ENCODE measurements at regions not wholly inside any gene's neighbourhood (a gene's known extent, or its start where the extent isn't known, plus 50 kb on each side); places are given as distances from the start of the nearest gene placed in this dataset.
A peak's percentile ranks its signal among the peaks of the same experiment; 100 is the strongest.
"Not testable (repeated sequence)": the region's sequence is repeated elsewhere in the genome, so short reads cannot be mapped to it uniquely, and the experiment has no call there.

- DNase-seq: no peak
Measured at GRCh38 chr3:166435469-166436057, 598.3 kb upstream of the BCHE start.

DNA sequence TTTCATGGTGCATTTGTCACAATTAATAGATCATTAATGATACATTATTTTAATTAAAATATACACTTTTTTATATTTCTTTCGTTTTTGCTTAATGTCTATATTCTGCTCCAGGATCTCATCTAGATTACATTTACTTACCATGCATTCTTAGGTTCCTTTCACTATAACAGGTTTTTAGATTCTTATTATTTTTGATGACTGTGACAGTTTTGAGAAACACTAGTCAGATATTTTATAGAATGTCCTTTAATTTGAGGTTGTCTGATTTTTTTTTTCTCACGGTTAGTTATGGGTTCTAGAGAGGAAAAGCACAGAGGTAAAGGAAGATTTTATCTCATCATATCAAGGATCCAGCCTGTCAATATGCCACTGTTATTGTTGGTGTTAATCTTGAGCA, 595.8 kb upstream of the BCHE start:
- no peak for DNase-seq

- DNase-seq: peak; percentile 1
Measured at GRCh38 chr3:166425900-166426611, 588.8 kb upstream of the BCHE start.

DNA sequence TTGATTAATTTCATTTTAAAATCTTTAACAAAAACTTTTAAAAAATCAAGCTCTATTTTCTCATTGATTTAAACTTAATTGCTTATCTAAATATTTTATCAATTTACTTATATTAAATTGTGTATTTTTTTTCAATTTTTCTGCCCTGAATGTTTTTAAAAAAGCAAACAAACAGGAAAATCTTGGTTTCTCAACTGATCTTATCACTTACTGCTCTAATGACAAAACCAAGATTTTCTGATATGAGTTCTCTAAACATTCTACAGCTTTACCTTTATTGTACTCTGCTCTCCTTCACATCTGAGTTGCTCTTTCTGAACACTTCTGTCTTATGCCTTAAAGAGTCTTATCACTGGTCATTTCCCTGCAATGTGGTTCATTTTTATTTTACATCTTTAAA, 587.8 kb upstream of the BCHE start:
- DNase-seq: no peak

DNA sequence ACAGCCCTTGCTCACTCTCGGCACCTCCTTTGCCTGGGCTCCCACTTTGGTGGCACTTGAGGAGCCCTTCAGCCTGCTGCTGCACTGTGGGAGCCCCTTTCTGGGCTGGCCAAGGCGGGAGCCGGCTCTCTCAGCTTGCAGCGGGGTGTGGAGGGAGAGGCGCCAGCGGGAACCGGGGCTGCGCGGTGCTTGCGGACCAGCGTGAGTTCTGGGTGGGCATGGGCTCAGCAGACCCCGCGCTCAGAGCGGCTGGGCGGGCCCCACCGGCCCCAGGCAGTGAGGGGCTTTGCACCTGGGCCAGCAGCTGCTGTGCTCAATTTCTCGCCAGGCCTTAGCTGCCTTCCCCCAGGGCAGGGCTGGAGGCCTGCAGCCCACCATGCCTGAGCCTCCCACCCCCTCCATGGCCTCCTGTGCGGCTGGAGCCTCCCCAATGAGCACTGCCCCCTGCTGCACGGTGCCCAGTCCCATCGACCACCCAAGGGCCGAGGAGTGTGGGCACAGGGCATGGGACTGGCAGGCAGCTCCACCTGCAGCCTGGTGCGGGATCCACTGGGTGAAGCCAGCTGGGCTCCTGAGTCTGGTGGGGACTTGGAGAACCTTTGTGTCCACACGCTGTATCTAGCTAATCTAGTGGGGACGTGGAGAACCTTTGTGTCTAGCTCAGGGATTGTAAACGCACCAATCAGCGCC, 586.7 kb upstream of the BCHE start:
- DNase-seq: not testable (repeated sequence)

- no peak for DNase-seq
Measured at GRCh38 chr3:166422556-166422955, 585.3 kb upstream of the BCHE start.

DNA sequence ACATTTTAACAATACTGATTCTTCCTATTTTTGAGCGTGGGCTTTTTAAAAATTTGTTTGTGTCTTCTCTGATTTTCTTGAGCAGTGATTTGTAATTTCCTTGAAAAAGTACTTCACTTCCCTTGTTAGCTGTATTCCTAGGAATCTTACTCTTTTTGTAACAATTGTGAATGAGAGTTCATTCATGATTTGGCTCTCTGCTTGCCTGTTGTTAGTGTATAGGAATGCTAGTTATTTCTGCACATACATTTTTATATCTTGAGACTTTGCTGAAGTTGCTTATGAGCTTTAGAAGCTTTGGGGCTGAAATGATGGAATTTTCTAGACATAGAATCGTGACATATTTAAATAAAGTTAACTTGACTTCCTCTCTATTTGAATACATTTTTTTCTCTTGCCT, 582.8 kb upstream of the BCHE start:
- DNase-seq: no peak

- DNase-seq: no peak
Measured at GRCh38 chr3:166405896-166406295, 568.7 kb upstream of the BCHE start.

DNA sequence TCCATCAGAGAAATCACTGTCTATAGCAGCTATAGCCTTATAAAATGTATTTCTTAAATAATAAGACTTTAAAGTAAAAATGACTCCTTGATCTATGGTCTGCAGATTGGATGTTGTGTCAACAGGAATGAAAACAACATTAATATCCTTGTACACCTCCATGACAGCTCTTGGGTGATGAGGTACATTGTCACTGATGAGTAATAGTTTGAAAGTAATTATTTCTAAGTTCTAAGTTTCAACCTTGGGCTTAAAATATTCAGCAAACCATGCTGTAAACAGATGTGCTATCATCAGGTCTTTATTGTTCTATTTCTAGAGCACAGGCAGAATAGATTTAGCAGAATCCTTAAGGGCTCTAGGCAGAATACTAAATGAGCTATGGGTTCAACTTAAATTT, 568.2 kb upstream of the BCHE start:
- DNase-seq: no peak

DNA sequence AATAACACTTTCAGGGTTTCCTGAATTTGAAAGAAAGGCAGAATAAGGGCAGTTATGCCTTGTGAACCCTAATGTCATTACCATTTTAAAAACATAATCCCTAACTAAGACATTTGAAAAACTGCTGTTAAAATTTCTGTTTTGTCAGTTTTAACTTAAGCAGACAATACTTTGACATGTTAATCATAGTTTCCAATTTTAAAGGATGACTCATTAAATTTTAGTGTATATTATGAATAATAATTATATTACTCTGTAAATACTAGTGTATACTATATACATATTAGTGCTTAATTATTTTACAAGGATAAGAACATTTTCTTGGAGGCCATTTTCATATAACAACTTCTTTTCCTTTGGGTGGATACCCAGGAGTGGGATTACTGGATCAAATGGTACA, 553.1 kb upstream of the BCHE start:
- DNase-seq: no peak

DNA sequence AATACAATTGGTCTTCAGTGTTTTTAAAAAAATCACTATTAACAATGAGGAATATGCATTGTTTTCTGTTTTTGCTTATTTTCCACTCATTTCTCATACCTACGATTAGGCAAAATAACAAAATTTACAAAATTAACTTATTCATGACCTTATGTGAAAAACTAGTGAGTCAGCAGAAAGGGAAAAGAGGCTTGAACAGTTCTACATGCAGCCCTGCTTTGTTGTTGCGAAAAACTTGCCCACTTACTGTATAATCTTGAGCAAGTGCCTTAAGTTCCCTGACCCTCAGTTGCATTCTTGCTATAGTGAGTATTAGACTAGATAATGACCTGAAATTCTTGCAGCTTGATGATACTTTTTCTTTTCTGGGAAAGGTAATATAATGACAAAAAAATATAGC, 551.1 kb upstream of the BCHE start:
- no peak for DNase-seq

- DNase-seq: no peak
Measured at GRCh38 chr3:166372571-166373106, 535.4 kb upstream of the BCHE start.

- DNase-seq: no peak
Measured at GRCh38 chr3:166367947-166368533, 530.8 kb upstream of the BCHE start.

DNA sequence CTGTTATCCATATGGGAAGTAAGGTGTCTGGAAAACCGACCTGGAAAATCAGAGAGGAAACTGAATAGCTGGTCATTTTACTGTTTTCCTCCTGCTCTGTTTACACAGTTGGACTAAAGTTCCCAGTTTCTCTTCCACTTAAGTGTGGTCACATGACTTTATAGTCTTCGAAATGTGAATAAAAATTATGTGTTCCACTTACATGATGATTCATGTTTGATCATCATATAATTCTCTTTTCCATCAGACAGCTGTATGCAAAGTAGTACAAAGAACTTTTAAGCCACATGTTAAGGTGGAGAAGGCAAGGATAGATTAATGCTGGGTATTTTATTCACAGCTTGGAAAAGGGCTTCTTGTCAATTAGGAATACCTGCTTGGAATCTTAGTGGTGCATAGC, 525.5 kb upstream of the BCHE start:
- DNase-seq: no peak

DNA sequence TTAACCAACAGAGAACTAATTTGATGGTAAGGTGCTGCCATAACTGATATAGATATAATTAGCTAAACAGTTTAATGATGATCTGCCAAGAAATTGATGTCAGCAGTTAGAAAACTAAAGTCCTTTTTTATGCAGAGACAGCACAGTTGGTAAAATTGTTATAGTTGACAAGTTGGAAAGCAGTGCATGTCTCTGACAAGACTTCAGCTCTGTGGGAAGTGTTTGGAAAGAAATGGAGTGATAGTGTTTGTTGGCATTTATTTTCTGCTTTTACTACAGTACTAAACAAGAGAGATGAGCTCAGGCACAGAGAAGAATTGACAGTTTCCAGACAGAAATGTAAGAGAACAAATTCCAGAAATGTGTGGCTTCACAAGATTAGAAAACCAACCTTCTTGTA, 523.5 kb upstream of the BCHE start:
- DNase-seq: no peak

DNA sequence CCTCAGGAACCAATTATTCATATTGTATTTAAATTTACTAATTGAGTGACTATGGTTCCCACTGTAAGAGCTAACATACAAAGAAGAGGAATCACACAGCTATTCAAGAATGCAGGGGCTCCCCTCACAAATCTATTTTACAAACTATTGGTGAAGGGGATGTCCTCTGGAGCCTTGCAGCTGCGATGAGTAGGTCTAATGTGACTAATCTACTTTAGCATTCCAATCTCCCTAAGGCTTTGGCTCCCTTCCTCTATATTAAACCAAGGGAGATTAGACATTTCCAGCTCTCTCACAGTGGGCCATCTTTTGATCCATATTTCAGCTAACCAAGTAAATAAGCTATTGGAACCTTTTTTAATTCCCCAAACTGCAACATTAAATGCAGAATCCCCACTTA, 514.2 kb upstream of the BCHE start:
- DNase-seq: no peak

DNA sequence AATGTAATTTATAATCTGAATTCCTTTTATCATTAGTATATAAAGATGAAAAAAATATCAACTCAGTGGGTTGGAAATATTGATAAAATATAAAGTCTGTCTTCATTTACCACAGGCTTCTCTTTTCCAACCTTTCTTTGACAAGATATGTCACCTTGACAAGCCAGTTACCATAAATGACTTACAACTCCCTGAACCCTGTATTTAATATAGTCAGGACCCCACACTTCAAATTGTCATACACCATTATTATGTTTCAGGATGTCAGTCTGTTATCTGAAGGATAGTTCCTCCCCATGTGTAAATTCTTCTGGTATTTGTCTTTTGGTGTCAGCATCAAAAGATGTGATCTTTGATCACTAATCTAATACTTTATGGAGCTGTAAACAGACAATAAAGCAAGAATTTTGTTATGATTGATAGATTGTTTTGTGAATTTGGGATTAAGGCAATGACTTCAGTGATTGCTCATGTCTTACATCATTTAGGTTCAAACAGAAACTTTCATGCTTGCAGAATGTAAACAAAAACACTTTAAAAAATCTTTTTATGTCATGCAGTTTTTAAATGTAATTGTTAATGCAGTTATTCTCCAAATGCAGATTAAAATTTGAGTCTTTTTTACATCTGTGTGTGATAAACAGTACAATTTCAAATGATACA, 503.5 kb upstream of the BCHE start:
- no peak for DNase-seq

GRCh38 chr3:166324401-166324800, 487.2 kb upstream of the BCHE start:
- no peak for DNase-seq

GRCh38 chr3:166322391-166322790, 485.2 kb upstream of the BCHE start:
- DNase-seq: no peak

- no peak for DNase-seq
Measured at GRCh38 chr3:166307756-166308350, 470.6 kb upstream of the BCHE start.

- no peak for DNase-seq
Measured at GRCh38 chr3:166304584-166304983, 467.4 kb upstream of the BCHE start.

DNA sequence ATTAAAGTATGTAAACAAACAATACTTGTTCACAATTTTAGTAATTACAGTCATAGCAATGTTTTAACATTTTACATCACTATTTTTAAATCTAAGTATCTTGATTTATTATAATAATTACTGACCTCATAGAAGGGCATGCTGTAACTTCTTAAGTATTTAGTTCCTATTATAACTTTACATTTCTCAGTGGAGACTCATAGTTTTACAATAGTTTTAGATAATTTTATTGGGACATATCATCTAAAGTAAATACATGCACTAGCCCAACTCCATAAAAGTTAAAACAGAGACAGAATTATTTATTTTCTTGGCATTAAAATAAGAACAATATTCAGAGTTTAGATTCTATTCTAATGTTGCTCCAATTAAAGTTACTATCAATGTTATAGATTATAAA, 466.5 kb upstream of the BCHE start:
- no peak for DNase-seq

DNA sequence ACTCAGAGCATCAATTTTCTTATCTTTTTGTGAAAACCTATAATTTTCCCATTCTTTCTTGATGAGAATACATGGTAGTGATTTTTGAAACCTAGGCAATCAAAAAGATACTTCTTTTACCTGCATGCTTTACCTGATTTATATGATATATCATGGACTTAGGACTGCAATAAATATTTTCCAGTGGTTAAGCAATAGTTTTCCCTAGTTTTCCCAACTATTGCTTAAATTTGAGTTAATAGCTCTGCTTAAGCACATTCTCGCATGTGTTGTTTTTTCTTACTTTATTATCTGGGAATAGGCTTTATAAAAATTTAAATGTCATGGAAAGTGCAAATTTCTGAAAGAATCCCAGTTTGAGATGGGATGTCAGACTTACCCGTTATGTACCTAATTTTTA, 465.1 kb upstream of the BCHE start:
- no peak for DNase-seq
